Endodermal cell (in vitro differentiated cells): ENCODE measurements at regions not wholly inside any gene's neighbourhood (a gene's known extent, or its start where the extent isn't known, plus 50 kb on each side); places are given as distances from the start of the nearest gene placed in this dataset.

Experiments used
- DNase-seq: peaks from one replicate; pipeline ENCODE4 v3.0.0-alpha.2; 2017
- H3K27ac ChIP-seq: 2 replicates; pipeline ENCODE4 v1.5.1; 2013; ENCODE audit warnings: mild to moderate bottlenecking, low read depth, low read length, moderate library complexity
- H3K27me3 ChIP-seq: 2 replicates; pipeline ENCODE4 v1.6.1; 2013; ENCODE audit warnings: mild to moderate bottlenecking, low read length, moderate library complexity; ENCODE audit not compliant: insufficient read depth, control insufficient read depth, poor library complexity, severe bottlenecking
- H3K36me3 ChIP-seq: 2 replicates; pipeline ENCODE4 v1.7.0; 2013; ENCODE audit warnings: mild to moderate bottlenecking, low read length, moderate library complexity; ENCODE audit not compliant: control insufficient read depth, insufficient read depth
- H3K4me1 ChIP-seq: one replicate; pipeline ENCODE4 v1.7.0; 2013; ENCODE audit warnings: low read length; ENCODE audit not compliant: control insufficient read depth, insufficient read depth
- H3K4me3 ChIP-seq: 2 replicates; pipeline ENCODE4 v1.5.1; 2013; ENCODE audit warnings: mild to moderate bottlenecking, low read length, moderate library complexity
- H3K9ac ChIP-seq: 2 replicates; pipeline ENCODE4 v1.6.1; 2013; ENCODE audit warnings: mild to moderate bottlenecking, low read length, moderate library complexity; ENCODE audit not compliant: poor library complexity, severe bottlenecking; ENCODE audit errors: extremely low read depth
- H3K9me3 ChIP-seq: 2 replicates; pipeline ENCODE4 v1.6.1; 2013; ENCODE audit warnings: mild to moderate bottlenecking, low read length, moderate library complexity; ENCODE audit not compliant: control insufficient read depth
- H3K27ac Mint-ChIP-seq: 2 replicates; pipeline ENCODE4 v1.8.0; 2020; ENCODE audit warnings: mixed read lengths
- H3K27me3 Mint-ChIP-seq: 2 replicates; pipeline ENCODE4 v1.8.0; 2021; ENCODE audit warnings: mild to moderate bottlenecking, mixed read lengths; ENCODE audit not compliant: insufficient read depth
- H3K36me3 Mint-ChIP-seq: 2 replicates; pipeline ENCODE4 v1.8.0; 2020; ENCODE audit warnings: low read depth, mixed read lengths
- H3K4me1 Mint-ChIP-seq: 2 replicates; pipeline ENCODE4 v1.8.0; 2020; ENCODE audit warnings: mixed read lengths
- H3K4me3 Mint-ChIP-seq: 2 replicates; pipeline ENCODE4 v1.8.0; 2020; ENCODE audit warnings: mild to moderate bottlenecking, moderate library complexity, mixed read lengths
- H3K9me3 Mint-ChIP-seq: 2 replicates; pipeline ENCODE4 v1.8.0; 2020; ENCODE audit warnings: mild to moderate bottlenecking, mixed read lengths
- CTCF ChIP-seq: fragments of 200-600 bp; sonication (generic); conservative IDR thresholded peaks from 2 replicates; pipeline ENCODE4 v1.5.0; 2021; ENCODE audit warnings: antibody characterized with exemption, mild to moderate bottlenecking
- WGBS, 2 experiments: methylation state at CpG; one replicate each; pipeline versions ENCODE4 v1.1.5 to v1.1.7; 2013; ENCODE audit warnings: missing lambda C conversion rate in 2 of 2, mixed read lengths in 1 of 2; ENCODE audit not compliant: insufficient coverage in 1 of 2, insufficient read length in 1 of 2; 5-methylcytosine and 5-hydroxymethylcytosine counted together

GRCh38 chr9:79939819-79940218, 368.1 kb downstream of the TLE4 start:
- WGBS, 2 experiments, result 94 to 100% methylated on average over 2 to 5 of the region's 5 CpGs
- no peak overlapping the region for H3K27ac ChIP-seq
- Mint-ChIP-seq H3K36me3 (no peaks in the 10 kb centered on the region), H3K4me3 (no peak overlapping the region), H3K27ac (no peak overlapping the region), H3K9me3 (peaks cover 4% of the 10 kb centered on the region), H3K27me3 (no peaks in the 10 kb centered on the region), H3K4me1 (peaks cover 20% of the 10 kb centered on the region)
- H3K9me3 ChIP-seq, result no peaks in the 10 kb centered on the region
- peaks cover 6% of the 10 kb centered on the region for H3K4me1 ChIP-seq
- H3K4me3 ChIP-seq, result no peak overlapping the region
- DNase-seq, result no peak
- TF ChIP-seq CTCF, result no peak
- no peaks in the 10 kb centered on the region for H3K36me3 ChIP-seq
- H3K27me3 ChIP-seq, result no peaks in the 10 kb centered on the region
- no peak overlapping the region for H3K9ac ChIP-seq

DNA sequence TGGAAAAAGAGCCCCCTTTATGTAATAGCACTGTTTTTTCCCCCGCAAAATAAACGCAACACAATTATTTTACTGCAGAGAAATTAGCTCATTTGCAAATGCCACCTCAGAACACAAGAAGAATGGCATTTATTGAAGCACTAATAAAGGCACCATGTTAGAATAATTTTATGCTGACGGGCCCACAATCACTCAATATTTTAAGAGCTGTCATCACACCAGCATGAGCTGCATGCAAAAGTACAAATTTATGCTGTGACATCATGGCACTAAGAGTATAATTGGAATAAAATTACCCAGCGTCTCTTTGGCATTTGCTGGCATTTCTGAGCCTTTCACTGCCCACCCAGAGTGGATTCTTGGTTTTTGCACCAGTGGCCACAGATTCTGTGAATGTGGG, 364.6 kb downstream of the TLE4 start:
- Mint-ChIP-seq H3K27ac (no peak overlapping the region), H3K4me1 (peaks cover 20% of the 10 kb centered on the region), H3K27me3 (no peaks in the 10 kb centered on the region), H3K9me3 (peaks cover 4% of the 10 kb centered on the region), H3K4me3 (no peak overlapping the region), H3K36me3 (no peaks in the 10 kb centered on the region)
- no peaks in the 10 kb centered on the region for H3K27me3 ChIP-seq
- no peaks in the 10 kb centered on the region for H3K36me3 ChIP-seq
- WGBS, 2 experiments, result 87 to 88% methylated on average over 2 to 4 of the region's 4 CpGs
- H3K4me3 ChIP-seq, result no peak overlapping the region
- TF ChIP-seq CTCF, result no peak
- no peak overlapping the region for H3K9ac ChIP-seq
- no peak overlapping the region for H3K27ac ChIP-seq
- H3K4me1 ChIP-seq, result peaks cover 6% of the 10 kb centered on the region
- no peaks in the 10 kb centered on the region for H3K9me3 ChIP-seq
- no peak for DNase-seq

DNA sequence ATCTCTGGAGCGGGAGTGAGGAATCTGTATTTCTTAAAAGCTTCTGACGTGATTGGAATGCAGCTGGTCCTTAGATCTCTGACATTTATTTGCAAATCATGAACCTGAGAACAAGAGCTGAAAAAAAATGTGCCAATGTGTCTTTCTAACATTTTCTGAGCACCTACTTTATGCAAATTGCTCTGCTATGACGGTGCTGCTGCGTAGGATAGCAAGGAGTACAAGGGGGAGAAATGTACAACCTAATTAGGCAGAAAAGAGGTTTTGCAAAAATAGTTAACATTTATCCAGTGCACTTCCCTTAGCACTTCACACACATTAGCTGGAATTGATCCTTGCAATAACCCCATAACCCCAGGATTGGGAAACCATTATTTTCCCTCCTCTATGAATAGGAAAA, 357.5 kb downstream of the TLE4 start:
- Histone ChIP-seq H3K9me3 (no peaks in the 10 kb centered on the region), H3K27me3 (no peaks in the 10 kb centered on the region), H3K9ac (no peak overlapping the region), H3K27ac (no peak overlapping the region), H3K4me1 (no peaks in the 10 kb centered on the region), H3K4me3 (no peak overlapping the region), H3K36me3 (no peaks in the 10 kb centered on the region)
- Mint-ChIP-seq H3K27me3 (no peaks in the 10 kb centered on the region), H3K4me1 (peaks cover 12% of the 10 kb centered on the region), H3K9me3 (peaks cover 3% of the 10 kb centered on the region), H3K4me3 (no peak overlapping the region), H3K27ac (no peak overlapping the region), H3K36me3 (no peaks in the 10 kb centered on the region)
- no peak for DNase-seq
- WGBS, 2 experiments, result 82 to 92% methylated on average over 3 to 4 of the region's 4 CpGs
- no peak for TF ChIP-seq CTCF
